ENCODE measurements at regions not wholly inside any gene's neighbourhood (a gene's known extent, or its start where the extent isn't known, plus 50 kb on each side); places are given as distances from the start of the nearest gene placed in this dataset.

GRCh38 chr21:28482657-28483056 lies 510.0 kb downstream of the LTN1 start:
- no peak for TF ChIP-seq CTCF (IDR thresholded peaks at IDR 0.05)
- TF ChIP-seq POLR2A (IDR thresholded peaks at IDR 0.05) = no peak
